ENCODE measurements at regions not wholly inside any gene's neighbourhood (a gene's known extent, or its start where the extent isn't known, plus 50 kb on each side); places are given as distances from the start of the nearest gene placed in this dataset.

GRCh38 chr12:63302269-63302940 lies 151.4 kb upstream of the AVPR1A start:
- TF ChIP-seq, protein P1, sequence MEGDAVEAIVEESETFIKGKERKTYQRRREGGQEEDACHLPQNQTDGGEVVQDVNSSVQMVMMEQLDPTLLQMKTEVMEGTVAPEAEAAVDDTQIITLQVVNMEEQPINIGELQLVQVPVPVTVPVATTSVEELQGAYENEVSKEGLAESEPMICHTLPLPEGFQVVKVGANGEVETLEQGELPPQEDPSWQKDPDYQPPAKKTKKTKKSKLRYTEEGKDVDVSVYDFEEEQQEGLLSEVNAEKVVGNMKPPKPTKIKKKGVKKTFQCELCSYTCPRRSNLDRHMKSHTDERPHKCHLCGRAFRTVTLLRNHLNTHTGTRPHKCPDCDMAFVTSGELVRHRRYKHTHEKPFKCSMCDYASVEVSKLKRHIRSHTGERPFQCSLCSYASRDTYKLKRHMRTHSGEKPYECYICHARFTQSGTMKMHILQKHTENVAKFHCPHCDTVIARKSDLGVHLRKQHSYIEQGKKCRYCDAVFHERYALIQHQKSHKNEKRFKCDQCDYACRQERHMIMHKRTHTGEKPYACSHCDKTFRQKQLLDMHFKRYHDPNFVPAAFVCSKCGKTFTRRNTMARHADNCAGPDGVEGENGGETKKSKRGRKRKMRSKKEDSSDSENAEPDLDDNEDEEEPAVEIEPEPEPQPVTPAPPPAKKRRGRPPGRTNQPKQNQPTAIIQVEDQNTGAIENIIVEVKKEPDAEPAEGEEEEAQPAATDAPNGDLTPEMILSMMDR (conservative IDR thresholded peaks at IDR 0.05; ENCODE audit: low read depth, low read length), result no peak
- no peak for DNase-seq (ENCODE audit: low read depth)
- no peak overlapping the region for H3K4me3 ChIP-seq (ENCODE audit: low read depth, low read length)

- TF ChIP-seq, protein P1 (conservative IDR thresholded peaks at IDR 0.05; ENCODE audit: low read depth, low read length), result no peak
- no peak overlapping the region for H3K4me3 ChIP-seq (ENCODE audit: low read depth, low read length)
- DNase-seq (ENCODE audit: low read depth), result no peak
Observed at GRCh38 chr12:63301311-63301710, 150.3 kb upstream of the AVPR1A start.

DNA sequence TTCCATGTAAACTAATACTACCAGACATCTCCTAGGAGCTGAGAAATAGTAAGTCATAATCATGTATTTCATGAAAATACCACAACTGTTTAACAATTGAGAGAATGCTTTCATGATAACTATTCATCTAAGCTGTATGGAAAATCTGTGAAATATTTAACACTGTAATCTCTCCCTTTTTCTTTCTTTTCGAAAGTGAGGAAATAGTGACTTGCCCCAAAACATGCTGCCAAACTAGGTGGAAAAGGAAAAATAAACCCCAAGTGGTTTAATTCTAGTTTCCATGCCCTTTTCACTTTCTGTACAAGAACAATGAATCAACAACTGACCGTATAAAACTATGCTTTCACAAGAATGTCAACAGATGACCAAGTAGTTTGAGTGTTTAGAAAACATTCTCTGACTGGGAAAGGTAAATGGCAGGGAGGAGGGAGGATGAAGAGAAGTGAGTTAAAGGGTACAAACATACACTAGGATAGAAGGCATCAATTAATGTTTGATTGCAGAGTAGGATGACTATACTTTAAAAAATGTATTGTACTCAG lies 147.5 kb upstream of the AVPR1A start:
- TF ChIP-seq, protein P1 (conservative IDR thresholded peaks at IDR 0.05; ENCODE audit: low read depth, low read length), result no peak
- H3K4me3 ChIP-seq (ENCODE audit: low read depth, low read length), result no peak overlapping the region
- no peak for DNase-seq (ENCODE audit: low read depth)

DNA sequence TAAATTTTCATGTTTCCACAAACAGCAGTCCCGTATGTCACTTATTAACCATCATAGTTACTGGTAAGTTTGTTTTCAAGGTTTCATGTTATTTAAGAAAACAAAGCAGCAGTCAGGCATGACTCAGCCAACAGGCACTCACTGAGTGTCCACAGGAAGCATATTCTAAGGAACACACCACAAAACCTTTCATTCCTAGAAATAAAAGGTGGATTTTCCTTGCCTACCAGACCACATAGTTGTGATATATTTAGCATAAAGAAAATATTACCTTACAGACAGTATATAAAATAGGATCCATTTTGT lies 143.3 kb upstream of the AVPR1A start:
- DNase-seq (ENCODE audit: low read depth), result peak; percentile 96
- no peak overlapping the region for H3K4me3 ChIP-seq (ENCODE audit: low read depth, low read length)
- TF ChIP-seq, protein P1 (conservative IDR thresholded peaks at IDR 0.05; ENCODE audit: low read depth, low read length), result no peak

- TF ChIP-seq, protein P1 (conservative IDR thresholded peaks at IDR 0.05; ENCODE audit: low read depth, low read length), result no peak
- no peak for DNase-seq (ENCODE audit: low read depth)
- no peak overlapping the region for H3K4me3 ChIP-seq (ENCODE audit: low read depth, low read length)
Observed at GRCh38 chr12:63292471-63293221, 141.6 kb upstream of the AVPR1A start.

DNA sequence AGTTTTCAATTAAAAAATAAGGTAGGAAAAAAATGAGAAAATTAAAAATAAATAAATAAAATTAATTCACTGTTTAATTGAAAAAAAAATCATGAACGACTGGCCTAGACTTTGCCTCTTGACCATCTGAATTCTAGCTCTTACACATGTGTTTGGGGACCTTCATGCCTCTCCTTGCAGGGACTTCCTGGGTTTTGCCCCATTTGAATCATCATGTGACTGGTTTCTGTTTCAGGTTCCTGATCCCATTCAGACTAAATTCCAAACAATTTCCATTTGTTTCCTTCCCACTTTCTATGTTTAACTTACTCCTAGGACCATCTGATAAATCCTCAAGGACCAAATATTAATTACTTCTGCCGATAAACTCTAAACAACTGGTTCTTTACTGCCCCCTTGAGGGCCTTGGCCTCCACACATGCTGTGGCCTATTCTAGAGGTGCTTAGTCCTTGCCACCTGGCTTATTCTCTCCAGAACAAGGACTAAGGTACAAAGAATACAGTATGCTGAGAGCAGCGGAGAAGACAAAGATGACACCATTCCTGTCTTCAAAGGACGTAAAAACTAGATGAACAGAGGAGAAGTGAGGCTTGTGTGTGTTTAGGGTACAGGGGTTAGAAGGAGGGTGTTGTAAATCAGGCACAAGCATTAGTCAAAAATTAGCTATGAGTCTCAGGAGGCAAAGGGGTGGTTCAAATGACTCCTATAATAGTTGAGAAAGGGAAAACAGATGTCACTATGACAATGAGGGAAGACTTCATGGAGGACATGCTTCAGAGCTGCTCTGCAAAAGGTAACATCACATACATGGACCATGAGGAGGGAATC lies 125.8 kb upstream of the AVPR1A start:
- TF ChIP-seq, protein P1 (conservative IDR thresholded peaks at IDR 0.05; ENCODE audit: low read depth, low read length), result peak; percentile 95
- no peak for DNase-seq (ENCODE audit: low read depth)
- no peak overlapping the region for H3K4me3 ChIP-seq (ENCODE audit: low read depth, low read length)

Data from epithelial cell of proximal tubule (primary cell).